GM23338 (cell line): ENCODE measurements at regions not wholly inside any gene's neighbourhood (a gene's known extent, or its start where the extent isn't known, plus 50 kb on each side); places are given as distances from the start of the nearest gene placed in this dataset.

Experiments
- ATAC-seq: fragments of 200-7000 bp; cut with Tn5 transposase; 3 replicates; pipeline ENCODE4 v1.9.1; 2020
- DNase-seq: peaks from one replicate; pipeline ENCODE4 v3.0.0-alpha.2; 2015; ENCODE audit warnings: low spot score
- H2AFZ ChIP-seq: fragments of 200-600 bp; sonication (generic); 2 replicates; pipeline ENCODE4 v1.8.0; 2016; ENCODE audit warnings: antibody characterized with exemption, mild to moderate bottlenecking, moderate library complexity
- H3F3A ChIP-seq: fragments of 200-600 bp; sonication (generic); replicated peaks from 2 replicates; pipeline ENCODE4 v1.8.0; 2017; ENCODE audit warnings: antibody characterized with exemption, mixed run types, low read depth
- H3K27ac ChIP-seq: fragments of 200-600 bp; sonication (generic); 2 replicates; pipeline ENCODE4 v1.6.1; 2016; ENCODE audit warnings: low read depth
- H3K27me3 ChIP-seq: fragments of 200-600 bp; sonication (generic); 2 replicates; pipeline ENCODE4 v1.8.0; 2016; ENCODE audit warnings: mild to moderate bottlenecking, mixed run types, moderate library complexity; ENCODE audit not compliant: insufficient read depth
- H3K36me3 ChIP-seq: fragments of 200-600 bp; sonication (generic); 2 replicates; pipeline ENCODE4 v1.8.0; 2016; ENCODE audit warnings: mild to moderate bottlenecking; ENCODE audit not compliant: insufficient read depth
- H3K4me1 ChIP-seq: fragments of 200-600 bp; sonication (generic); 2 replicates; pipeline ENCODE4 v1.8.0; 2016; ENCODE audit warnings: mild to moderate bottlenecking, moderate library complexity; ENCODE audit not compliant: insufficient read depth
- H3K4me2 ChIP-seq: fragments of 200-600 bp; sonication (generic); 2 replicates; pipeline ENCODE4 v1.7.1; 2017; ENCODE audit warnings: mixed run types
- H3K4me3 ChIP-seq: fragments of 200-600 bp; sonication (generic); 2 replicates; pipeline ENCODE4 v1.6.1; 2016; ENCODE audit warnings: mixed run types
- H3K79me2 ChIP-seq: fragments of 200-600 bp; sonication (generic); replicated peaks from 2 replicates; pipeline ENCODE4 v1.8.0; 2017; ENCODE audit warnings: mild to moderate bottlenecking; ENCODE audit not compliant: insufficient read depth
- H3K9me2 ChIP-seq: fragments of 200-600 bp; sonication (generic); 2 replicates; pipeline ENCODE4 v1.8.0; 2017; ENCODE audit not compliant: insufficient read depth
- H4K20me1 ChIP-seq: fragments of 200-600 bp; sonication (generic); replicated peaks from 2 replicates; pipeline ENCODE4 v1.8.0; 2017; ENCODE audit warnings: mild to moderate bottlenecking; ENCODE audit not compliant: insufficient read depth
- H3K27ac Mint-ChIP-seq: 2 replicates; pipeline ENCODE4 v1.8.0; 2020; ENCODE audit warnings: inconsistent platforms, mild to moderate bottlenecking, moderate library complexity, mixed read lengths
- H3K27me3 Mint-ChIP-seq: 3 replicates; pipeline ENCODE4 v1.8.0; 2022; ENCODE audit warnings: low read depth, mild to moderate bottlenecking, moderate library complexity, mixed read lengths, inconsistent platforms; ENCODE audit not compliant: insufficient read depth, poor library complexity
- H3K36me3 Mint-ChIP-seq: 3 replicates; pipeline ENCODE4 v1.8.0; 2021; ENCODE audit warnings: low read depth, mild to moderate bottlenecking, inconsistent platforms, moderate library complexity, mixed read lengths
- H3K4me1 Mint-ChIP-seq: 3 replicates; pipeline ENCODE4 v1.8.0; 2020; ENCODE audit warnings: mild to moderate bottlenecking, inconsistent platforms, mixed read lengths
- H3K4me3 Mint-ChIP-seq: 3 replicates; pipeline ENCODE4 v1.8.0; 2021; ENCODE audit warnings: moderate library complexity, mild to moderate bottlenecking, inconsistent platforms, mixed read lengths
- H3K9me3 Mint-ChIP-seq: 3 replicates; pipeline ENCODE4 v1.8.0; 2020; ENCODE audit warnings: moderate library complexity, mild to moderate bottlenecking, inconsistent platforms, mixed read lengths
- ETS1 ChIP-seq: IDR thresholded peaks from 2 replicates; pipeline ENCODE4 v1.6.1; 2016; ENCODE audit warnings: antibody characterized with exemption
- EZH2 ChIP-seq: fragments of 200-600 bp; sonication (generic); IDR thresholded peaks from one replicate; pipeline ENCODE4 v1.8.0; 2017; ENCODE audit warnings: antibody characterized with exemption, mild to moderate bottlenecking, low read depth; ENCODE audit not compliant: unreplicated experiment
- EZH2phosphoT487 ChIP-seq: fragments of 200-600 bp; sonication (generic); IDR thresholded peaks from one replicate; pipeline ENCODE4 v1.8.1; 2018; ENCODE audit warnings: antibody characterized with exemption; ENCODE audit not compliant: unreplicated experiment
- JUNB ChIP-seq: IDR thresholded peaks from one replicate; pipeline ENCODE4 v1.6.1; 2016; ENCODE audit warnings: antibody characterized with exemption; ENCODE audit not compliant: unreplicated experiment
- REST ChIP-seq: IDR thresholded peaks from one replicate; pipeline ENCODE4 v1.6.1; 2018; ENCODE audit warnings: antibody characterized with exemption; ENCODE audit not compliant: unreplicated experiment
- STAT1 ChIP-seq: IDR thresholded peaks from one replicate; pipeline ENCODE4 v1.6.1; 2016; ENCODE audit warnings: antibody characterized with exemption; ENCODE audit not compliant: unreplicated experiment
- ZNF114 ChIP-seq: fragments of 250-450 bp; sonication (Bioruptor Pico); IDR thresholded peaks from 2 replicates; pipeline ENCODE4 v1.5.0; 2020; ENCODE audit warnings: mild to moderate bottlenecking, moderate library complexity
- ZNF331 ChIP-seq: fragments of 250-450 bp; sonication (Bioruptor Pico); IDR thresholded peaks from 2 replicates; pipeline ENCODE4 v1.5.0; 2020; ENCODE audit warnings: low read depth, mild to moderate bottlenecking, moderate library complexity
- TF ChIP-seq, protein P1 (sequence below), 2 experiments: fragments of 200-600 bp in 1 of 2; sonication (generic) in 1 of 2; conservative IDR thresholded peaks; 2 replicates each; pipeline versions ENCODE4 v1.5.1 to v1.6.1; 2016 to 2017; ENCODE audit warnings: antibody characterized with exemption in 2 of 2, low read depth in 2 of 2, mild to moderate bottlenecking in 2 of 2, moderate library complexity in 1 of 2
- TF ChIP-seq, protein P2 (sequence below): fragments of 250-450 bp; sonication (Bioruptor Pico); IDR thresholded peaks from 2 replicates; pipeline ENCODE4 v1.5.0; 2020; ENCODE audit warnings: mild to moderate bottlenecking, moderate library complexity

- TF ChIP-seq REST, result no peak
- TF ChIP-seq EZH2phosphoT487, result no peak
- no peak for TF ChIP-seq ZNF331
- TF ChIP-seq JUNB, result no peak
- TF ChIP-seq, protein P1, sequence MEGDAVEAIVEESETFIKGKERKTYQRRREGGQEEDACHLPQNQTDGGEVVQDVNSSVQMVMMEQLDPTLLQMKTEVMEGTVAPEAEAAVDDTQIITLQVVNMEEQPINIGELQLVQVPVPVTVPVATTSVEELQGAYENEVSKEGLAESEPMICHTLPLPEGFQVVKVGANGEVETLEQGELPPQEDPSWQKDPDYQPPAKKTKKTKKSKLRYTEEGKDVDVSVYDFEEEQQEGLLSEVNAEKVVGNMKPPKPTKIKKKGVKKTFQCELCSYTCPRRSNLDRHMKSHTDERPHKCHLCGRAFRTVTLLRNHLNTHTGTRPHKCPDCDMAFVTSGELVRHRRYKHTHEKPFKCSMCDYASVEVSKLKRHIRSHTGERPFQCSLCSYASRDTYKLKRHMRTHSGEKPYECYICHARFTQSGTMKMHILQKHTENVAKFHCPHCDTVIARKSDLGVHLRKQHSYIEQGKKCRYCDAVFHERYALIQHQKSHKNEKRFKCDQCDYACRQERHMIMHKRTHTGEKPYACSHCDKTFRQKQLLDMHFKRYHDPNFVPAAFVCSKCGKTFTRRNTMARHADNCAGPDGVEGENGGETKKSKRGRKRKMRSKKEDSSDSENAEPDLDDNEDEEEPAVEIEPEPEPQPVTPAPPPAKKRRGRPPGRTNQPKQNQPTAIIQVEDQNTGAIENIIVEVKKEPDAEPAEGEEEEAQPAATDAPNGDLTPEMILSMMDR (conservative IDR thresholded peaks at IDR 0.05; ENCODE audit: low read depth in 2 of 2), result no peak
- no peak for TF ChIP-seq ETS1
- no peak for TF ChIP-seq STAT1
- no peak for TF ChIP-seq EZH2
- TF ChIP-seq ZNF114, result no peak
Observed at GRCh38 chr3:84299329-84299728, 659.5 kb upstream of the CADM2 start (continued).

DNA sequence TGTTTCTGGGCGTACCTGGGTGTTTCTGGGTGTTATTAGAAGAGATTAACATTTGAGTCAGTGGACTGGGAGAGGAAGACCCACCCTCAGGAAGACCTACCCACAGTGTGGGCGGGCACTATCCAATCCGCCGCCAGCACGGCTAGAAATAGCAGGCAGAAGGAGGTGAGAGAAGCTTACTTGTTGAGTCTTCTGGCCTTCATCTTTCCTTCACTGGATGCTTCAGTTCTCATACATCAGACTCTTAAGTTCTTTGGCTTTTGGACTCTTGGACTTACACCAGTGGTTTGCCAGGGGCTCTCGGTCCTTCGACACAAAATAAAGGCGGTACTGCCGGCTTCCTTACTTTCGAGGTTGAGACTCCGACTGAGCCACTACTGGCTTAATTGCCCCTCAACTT, 654.6 kb upstream of the CADM2 start:
- H3K27me3 Mint-ChIP-seq, result no peaks in the 10 kb centered on the region
- H3K27ac ChIP-seq, result no peak overlapping the region
- DNase-seq (no peak), ATAC-seq (no peak)
- H3K79me2 ChIP-seq, result no peaks in the 10 kb centered on the region
- H3K4me1 ChIP-seq, result 0 out of 2 replicates have a peak, but pooled peaks cover under 1% of the 10 kb centered on the region
- peaks cover 3% of the 10 kb centered on the region; the same call in 1 of the 3 replicates for H3K4me1 Mint-ChIP-seq
- no peak overlapping the region for H3K4me3 Mint-ChIP-seq
- H3K9me2 ChIP-seq, result no peaks in the 10 kb centered on the region
- no peaks in the 10 kb centered on the region for H4K20me1 ChIP-seq
- no peak overlapping the region for H3K4me2 ChIP-seq
- no peaks in the 10 kb centered on the region for H3K36me3 Mint-ChIP-seq
- H3K4me3 ChIP-seq, result no peak overlapping the region
- no peak for TF ChIP-seq ZNF331
- no peak for TF ChIP-seq ZNF114
- TF ChIP-seq, protein P2, sequence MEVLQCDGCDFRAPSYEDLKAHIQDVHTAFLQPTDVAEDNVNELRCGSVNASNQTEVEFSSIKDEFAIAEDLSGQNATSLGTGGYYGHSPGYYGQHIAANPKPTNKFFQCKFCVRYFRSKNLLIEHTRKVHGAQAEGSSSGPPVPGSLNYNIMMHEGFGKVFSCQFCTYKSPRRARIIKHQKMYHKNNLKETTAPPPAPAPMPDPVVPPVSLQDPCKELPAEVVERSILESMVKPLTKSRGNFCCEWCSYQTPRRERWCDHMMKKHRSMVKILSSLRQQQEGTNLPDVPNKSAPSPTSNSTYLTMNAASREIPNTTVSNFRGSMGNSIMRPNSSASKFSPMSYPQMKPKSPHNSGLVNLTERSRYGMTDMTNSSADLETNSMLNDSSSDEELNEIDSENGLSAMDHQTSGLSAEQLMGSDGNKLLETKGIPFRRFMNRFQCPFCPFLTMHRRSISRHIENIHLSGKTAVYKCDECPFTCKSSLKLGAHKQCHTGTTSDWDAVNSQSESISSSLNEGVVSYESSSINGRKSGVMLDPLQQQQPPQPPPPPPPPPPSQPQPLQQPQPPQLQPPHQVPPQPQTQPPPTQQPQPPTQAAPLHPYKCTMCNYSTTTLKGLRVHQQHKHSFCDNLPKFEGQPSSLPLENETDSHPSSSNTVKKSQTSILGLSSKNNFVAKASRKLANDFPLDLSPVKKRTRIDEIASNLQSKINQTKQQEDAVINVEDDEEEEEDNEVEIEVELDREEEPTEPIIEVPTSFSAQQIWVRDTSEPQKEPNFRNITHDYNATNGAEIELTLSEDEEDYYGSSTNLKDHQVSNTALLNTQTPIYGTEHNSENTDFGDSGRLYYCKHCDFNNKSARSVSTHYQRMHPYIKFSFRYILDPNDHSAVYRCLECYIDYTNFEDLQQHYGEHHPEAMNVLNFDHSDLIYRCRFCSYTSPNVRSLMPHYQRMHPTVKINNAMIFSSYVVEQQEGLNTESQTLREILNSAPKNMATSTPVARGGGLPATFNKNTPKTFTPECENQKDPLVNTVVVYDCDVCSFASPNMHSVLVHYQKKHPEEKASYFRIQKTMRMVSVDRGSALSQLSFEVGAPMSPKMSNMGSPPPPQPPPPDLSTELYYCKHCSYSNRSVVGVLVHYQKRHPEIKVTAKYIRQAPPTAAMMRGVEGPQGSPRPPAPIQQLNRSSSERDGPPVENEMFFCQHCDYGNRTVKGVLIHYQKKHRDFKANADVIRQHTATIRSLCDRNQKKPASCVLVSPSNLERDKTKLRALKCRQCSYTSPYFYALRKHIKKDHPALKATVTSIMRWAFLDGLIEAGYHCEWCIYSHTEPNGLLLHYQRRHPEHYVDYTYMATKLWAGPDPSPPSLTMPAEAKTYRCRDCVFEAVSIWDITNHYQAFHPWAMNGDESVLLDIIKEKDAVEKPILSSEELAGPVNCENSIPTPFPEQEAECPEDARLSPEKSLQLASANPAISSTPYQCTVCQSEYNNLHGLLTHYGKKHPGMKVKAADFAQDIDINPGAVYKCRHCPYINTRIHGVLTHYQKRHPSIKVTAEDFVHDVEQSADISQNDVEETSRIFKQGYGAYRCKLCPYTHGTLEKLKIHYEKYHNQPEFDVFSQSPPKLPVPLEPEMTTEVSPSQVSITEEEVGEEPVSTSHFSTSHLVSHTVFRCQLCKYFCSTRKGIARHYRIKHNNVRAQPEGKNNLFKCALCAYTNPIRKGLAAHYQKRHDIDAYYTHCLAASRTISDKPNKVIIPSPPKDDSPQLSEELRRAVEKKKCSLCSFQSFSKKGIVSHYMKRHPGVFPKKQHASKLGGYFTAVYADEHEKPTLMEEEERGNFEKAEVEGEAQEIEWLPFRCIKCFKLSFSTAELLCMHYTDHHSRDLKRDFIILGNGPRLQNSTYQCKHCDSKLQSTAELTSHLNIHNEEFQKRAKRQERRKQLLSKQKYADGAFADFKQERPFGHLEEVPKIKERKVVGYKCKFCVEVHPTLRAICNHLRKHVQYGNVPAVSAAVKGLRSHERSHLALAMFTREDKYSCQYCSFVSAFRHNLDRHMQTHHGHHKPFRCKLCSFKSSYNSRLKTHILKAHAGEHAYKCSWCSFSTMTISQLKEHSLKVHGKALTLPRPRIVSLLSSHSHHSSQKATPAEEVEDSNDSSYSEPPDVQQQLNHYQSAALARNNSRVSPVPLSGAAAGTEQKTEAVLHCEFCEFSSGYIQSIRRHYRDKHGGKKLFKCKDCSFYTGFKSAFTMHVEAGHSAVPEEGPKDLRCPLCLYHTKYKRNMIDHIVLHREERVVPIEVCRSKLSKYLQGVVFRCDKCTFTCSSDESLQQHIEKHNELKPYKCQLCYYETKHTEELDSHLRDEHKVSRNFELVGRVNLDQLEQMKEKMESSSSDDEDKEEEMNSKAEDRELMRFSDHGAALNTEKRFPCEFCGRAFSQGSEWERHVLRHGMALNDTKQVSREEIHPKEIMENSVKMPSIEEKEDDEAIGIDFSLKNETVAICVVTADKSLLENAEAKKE (CRISPR knock-in tag), result no peak
- H3K9me3 Mint-ChIP-seq, result no peaks in the 10 kb centered on the region
- no peaks in the 10 kb centered on the region for H3K27me3 ChIP-seq
- no peaks in the 10 kb centered on the region for H3K36me3 ChIP-seq
- no peak overlapping the region for H2AFZ ChIP-seq
- no peaks in the 10 kb centered on the region for H3F3A ChIP-seq
- no peak overlapping the region for H3K27ac Mint-ChIP-seq
